ENCODE measurements at regions not wholly inside any gene's neighbourhood (a gene's known extent, or its start where the extent isn't known, plus 50 kb on each side); places are given as distances from the start of the nearest gene placed in this dataset.

- Mint-ChIP-seq H3K9me3 (peaks cover 0 to 15% (median 8%) of the 10 kb centered on the region in 7 donors), H3K27me3 (ENCODE audit: low read depth in 3 of 3) (peaks cover 4 to 7% (median 5%) of the 10 kb centered on the region in 3 donors), H3K4me3 (no peak overlapping the region), H3K4me1 (peaks cover 1% of the 10 kb centered on the region), H3K36me3 (no peaks in the 10 kb centered on the region), H3K27ac (no peak overlapping the region)
- Histone ChIP-seq H3K9me3 (replicated peaks in 1 of 2; ENCODE audit: control insufficient read depth in 1 of 2, insufficient read depth in 1 of 2, low read length in 2 of 2) (no peaks in the 10 kb centered on the region), H3K9ac (ENCODE audit: insufficient read depth, low read length, poor library complexity, severe bottlenecking) (no peak overlapping the region), H4K20me1 (ENCODE audit: insufficient read depth, low read length) (no peaks in the 10 kb centered on the region), H2AFZ (ENCODE audit: insufficient read depth, low read depth, low read length, poor library complexity, severe bottlenecking) (no peak overlapping the region), H3K27me3 (ENCODE audit: control insufficient read depth in 2 of 2, insufficient read depth in 2 of 2, low read length in 2 of 2) (peaks cover 0 to 4% of the 10 kb centered on the region in 2 donors), H3K4me1 (ENCODE audit: control insufficient read depth in 1 of 2, insufficient read depth in 2 of 2, low read length in 2 of 2) (no peaks in the 10 kb centered on the region), H3K36me3 (replicated peaks in 1 of 2; ENCODE audit: control insufficient read depth in 1 of 2, insufficient read depth in 2 of 2, low read length in 2 of 2) (no peaks in the 10 kb centered on the region), H3K27ac (ENCODE audit: low read depth in 1 of 2, low read length in 2 of 2) (no peak overlapping the region), H3K79me2 (ENCODE audit: insufficient read depth, low read length) (no peaks in the 10 kb centered on the region), H3K4me3 (replicated peaks in 1 of 3; ENCODE audit: low read depth in 2 of 3, low read length in 3 of 3) (no peak overlapping the region), H3K4me2 (replicated peaks; ENCODE audit: extremely low read depth, low read length, poor library complexity, severe bottlenecking) (no peak overlapping the region)
- TF ChIP-seq CTCF (IDR thresholded peaks at IDR 0.05) = no peak
- WGBS (ENCODE audit: insufficient coverage) = 100% methylated on average over 2 of the region's 9 CpGs
- no peak for DNase-seq
- intact Hi-C loops (cut with micrococcal nuclease) = no loop called here
Observed at GRCh38 chr19:31223740-31224534, 125.3 kb downstream of the TSHZ3 start.

- peaks cover 0 to 3% of the 10 kb centered on the region in 2 donors for H3K27me3 ChIP-seq (ENCODE audit: control insufficient read depth in 2 of 2, insufficient read depth in 2 of 2, low read length in 2 of 2)
- no peaks in the 10 kb centered on the region for H3K9me3 ChIP-seq (replicated peaks in 1 of 2; ENCODE audit: control insufficient read depth in 1 of 2, insufficient read depth in 1 of 2, low read length in 2 of 2)
- H3K27ac ChIP-seq (ENCODE audit: low read depth in 1 of 2, low read length in 2 of 2) = no peak overlapping the region
- WGBS (ENCODE audit: insufficient coverage) = no CpG with 5 or more reads among the region's 2 CpGs
- H3K9ac ChIP-seq (ENCODE audit: insufficient read depth, low read length, poor library complexity, severe bottlenecking) = no peak overlapping the region
- Mint-ChIP-seq H3K4me3 (no peak overlapping the region), H3K27me3 (ENCODE audit: low read depth in 3 of 3) (peaks cover 4 to 14% (median 6%) of the 10 kb centered on the region in 3 donors), H3K9me3 (peaks cover 0 to 4% (median 0%) of the 10 kb centered on the region in 7 donors), H3K27ac (no peak overlapping the region), H3K4me1 (no peaks in the 10 kb centered on the region), H3K36me3 (no peaks in the 10 kb centered on the region)
- no peak for TF ChIP-seq CTCF (IDR thresholded peaks at IDR 0.05)
- peak; percentile 32 to 63 (median 51) for DNase-seq
- no peak overlapping the region for H3K4me3 ChIP-seq (replicated peaks in 1 of 3; ENCODE audit: low read depth in 2 of 3, low read length in 3 of 3)
- no peaks in the 10 kb centered on the region for H3K4me1 ChIP-seq (ENCODE audit: control insufficient read depth in 1 of 2, insufficient read depth in 2 of 2, low read length in 2 of 2)
- H3K4me2 ChIP-seq (replicated peaks; ENCODE audit: extremely low read depth, low read length, poor library complexity, severe bottlenecking) = no peak overlapping the region
- intact Hi-C loops (cut with micrococcal nuclease) = no loop called here
- H2AFZ ChIP-seq (ENCODE audit: insufficient read depth, low read depth, low read length, poor library complexity, severe bottlenecking) = peak overlapping the region; percentile 6
- H3K36me3 ChIP-seq (replicated peaks in 1 of 2; ENCODE audit: control insufficient read depth in 1 of 2, insufficient read depth in 2 of 2, low read length in 2 of 2) = no peaks in the 10 kb centered on the region
- no peaks in the 10 kb centered on the region for H3K79me2 ChIP-seq (ENCODE audit: insufficient read depth, low read length)
- H4K20me1 ChIP-seq (ENCODE audit: insufficient read depth, low read length) = no peaks in the 10 kb centered on the region
Observed at GRCh38 chr19:31220540-31220939, 128.7 kb downstream of the TSHZ3 start.
